ENCODE measurements at regions not wholly inside any gene's neighbourhood (a gene's known extent, or its start where the extent isn't known, plus 50 kb on each side); places are given as distances from the start of the nearest gene placed in this dataset.

DNA sequence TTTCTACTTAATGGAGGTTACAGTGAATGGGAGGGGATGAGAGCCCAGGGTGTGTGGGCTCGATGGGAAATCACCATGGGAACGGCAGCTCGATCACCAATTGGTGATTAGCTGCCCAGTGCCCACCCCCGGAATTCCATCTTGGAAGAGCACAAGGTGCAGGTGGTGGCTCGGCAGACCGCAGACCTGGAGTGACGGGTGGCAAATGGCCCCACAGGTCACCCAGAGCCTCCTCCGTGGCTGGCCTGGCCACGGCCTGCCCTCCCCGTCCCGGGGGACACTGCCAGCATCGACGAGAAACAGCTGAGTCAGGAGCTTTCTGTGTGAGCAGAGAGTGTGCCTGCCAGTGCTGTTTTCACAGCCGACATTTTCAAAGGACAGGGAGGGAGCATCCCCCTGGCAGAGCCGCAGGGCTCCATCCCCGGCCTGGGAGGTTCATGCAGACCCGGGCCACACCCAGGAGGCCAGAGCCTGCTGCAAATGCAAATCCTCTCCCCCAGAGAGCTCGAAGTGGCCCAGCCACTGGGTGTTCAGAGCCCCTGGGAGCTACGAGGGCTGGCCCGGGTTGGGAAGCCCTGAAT lies 176.4 kb upstream of the MYT1L start:
- Mint-ChIP-seq H3K36me3 (ENCODE audit: low read depth) (no peaks in the 10 kb centered on the region), H3K27ac (no peak overlapping the region), H3K9me3 (no peaks in the 10 kb centered on the region), H3K4me1 (no peaks in the 10 kb centered on the region), H3K27me3 (peaks cover 12% of the 10 kb centered on the region), H3K4me3 (no peak overlapping the region)
- no peak for ATAC-seq (replicated peaks)

GRCh38 chr2:2506536-2506935 lies 175.5 kb upstream of the MYT1L start:
- peaks cover 13% of the 10 kb centered on the region for H3K27me3 Mint-ChIP-seq
- no peaks in the 10 kb centered on the region for H3K4me1 Mint-ChIP-seq
- no peak for ATAC-seq (replicated peaks)
- no peaks in the 10 kb centered on the region for H3K36me3 Mint-ChIP-seq (ENCODE audit: low read depth)
- H3K27ac Mint-ChIP-seq = no peak overlapping the region
- H3K4me3 Mint-ChIP-seq = no peak overlapping the region
- no peaks in the 10 kb centered on the region for H3K9me3 Mint-ChIP-seq

GRCh38 chr2:2505604-2506003 lies 174.5 kb upstream of the MYT1L start:
- Mint-ChIP-seq H3K4me3 (no peak overlapping the region), H3K36me3 (ENCODE audit: low read depth) (no peaks in the 10 kb centered on the region), H3K9me3 (no peaks in the 10 kb centered on the region), H3K4me1 (no peaks in the 10 kb centered on the region), H3K27ac (no peak overlapping the region), H3K27me3 (peaks cover 15% of the 10 kb centered on the region)
- no peak for ATAC-seq (replicated peaks)

DNA sequence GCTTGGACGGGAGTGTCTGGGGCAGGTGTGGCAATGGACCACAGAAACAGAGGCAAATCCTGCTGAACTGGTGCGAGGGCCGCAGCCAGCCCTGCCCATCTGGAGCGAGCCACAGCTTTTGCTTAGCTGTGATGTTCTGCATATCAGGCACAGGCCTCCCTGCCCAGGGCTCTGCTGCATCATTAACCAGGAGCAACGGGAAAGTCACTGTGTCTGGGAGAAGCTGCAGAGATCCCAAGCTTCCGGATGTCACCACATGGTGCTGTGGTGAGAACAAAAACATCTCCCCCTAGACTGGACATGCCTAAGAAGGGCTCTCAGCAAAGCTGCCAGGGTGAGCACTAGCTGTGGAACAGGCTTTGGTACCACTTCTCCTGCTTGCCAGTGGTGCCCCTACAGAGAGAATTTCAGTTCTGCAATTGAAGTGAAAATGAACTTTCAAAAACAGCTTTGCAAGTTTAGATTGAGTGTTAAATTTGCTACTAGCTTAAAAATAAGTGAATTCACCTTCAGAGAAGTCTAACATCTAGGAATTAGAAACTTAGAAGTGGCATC lies 172.9 kb upstream of the MYT1L start:
- no peak overlapping the region for H3K27ac Mint-ChIP-seq
- no peaks in the 10 kb centered on the region for H3K36me3 Mint-ChIP-seq (ENCODE audit: low read depth)
- H3K4me3 Mint-ChIP-seq = no peak overlapping the region
- peaks cover 15% of the 10 kb centered on the region for H3K27me3 Mint-ChIP-seq
- ATAC-seq (replicated peaks) = no peak
- H3K9me3 Mint-ChIP-seq = no peaks in the 10 kb centered on the region
- no peaks in the 10 kb centered on the region for H3K4me1 Mint-ChIP-seq

DNA sequence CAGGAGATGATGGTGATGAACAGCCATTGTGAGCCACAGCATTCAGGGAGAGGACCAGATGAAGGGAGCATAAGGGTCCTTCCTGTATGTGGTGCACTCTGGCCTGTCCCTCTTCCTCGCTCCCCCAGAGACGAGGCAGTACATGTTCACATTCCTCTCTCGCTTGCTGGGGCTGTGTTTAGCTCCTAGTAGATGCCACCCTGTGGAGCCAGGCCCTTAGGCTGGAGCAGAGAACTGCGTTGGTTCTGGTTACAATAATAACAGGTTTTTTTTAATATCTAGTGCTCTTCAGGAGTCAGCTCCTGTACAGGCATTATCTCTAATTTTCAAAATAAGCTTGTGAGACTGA lies 171.1 kb upstream of the MYT1L start:
- H3K27ac Mint-ChIP-seq = no peak overlapping the region
- ATAC-seq (replicated peaks) = no peak
- peaks cover 15% of the 10 kb centered on the region for H3K27me3 Mint-ChIP-seq
- no peaks in the 10 kb centered on the region for H3K9me3 Mint-ChIP-seq
- no peaks in the 10 kb centered on the region for H3K4me1 Mint-ChIP-seq
- H3K36me3 Mint-ChIP-seq (ENCODE audit: low read depth) = no peaks in the 10 kb centered on the region
- no peak overlapping the region for H3K4me3 Mint-ChIP-seq

GRCh38 chr2:2501454-2502200 lies 170.6 kb upstream of the MYT1L start:
- no peaks in the 10 kb centered on the region for H3K9me3 Mint-ChIP-seq
- H3K4me3 Mint-ChIP-seq = no peak overlapping the region
- no peaks in the 10 kb centered on the region for H3K36me3 Mint-ChIP-seq (ENCODE audit: low read depth)
- no peak for ATAC-seq (replicated peaks)
- H3K27me3 Mint-ChIP-seq = peaks cover 15% of the 10 kb centered on the region
- no peak overlapping the region for H3K27ac Mint-ChIP-seq
- no peaks in the 10 kb centered on the region for H3K4me1 Mint-ChIP-seq

GRCh38 chr2:2495606-2496005 lies 164.5 kb upstream of the MYT1L start:
- no peak for ATAC-seq (replicated peaks)
- no peaks in the 10 kb centered on the region for H3K4me1 Mint-ChIP-seq

GRCh38 chr2:2493496-2493895 lies 162.4 kb upstream of the MYT1L start:
- Mint-ChIP-seq H3K4me1 (no peaks in the 10 kb centered on the region), H3K36me3 (ENCODE audit: low read depth) (no peaks in the 10 kb centered on the region), H3K9me3 (peaks cover 4% of the 10 kb centered on the region), H3K27ac (no peak overlapping the region), H3K27me3 (no peaks in the 10 kb centered on the region), H3K4me3 (no peak overlapping the region)
- ATAC-seq (replicated peaks) = no peak

More at GRCh38 chr2:2495606-2496005, 164.5 kb upstream of the MYT1L start:
- Mint-ChIP-seq H3K9me3 (peaks cover 4% of the 10 kb centered on the region), H3K36me3 (ENCODE audit: low read depth) (no peaks in the 10 kb centered on the region), H3K4me3 (no peak overlapping the region), H3K27me3 (no peaks in the 10 kb centered on the region), H3K27ac (no peak overlapping the region)

- H3K36me3 Mint-ChIP-seq (ENCODE audit: low read depth) = no peaks in the 10 kb centered on the region
- no peak for ATAC-seq (replicated peaks)
Measured at GRCh38 chr2:2492800-2493199, 161.7 kb upstream of the MYT1L start.

DNA sequence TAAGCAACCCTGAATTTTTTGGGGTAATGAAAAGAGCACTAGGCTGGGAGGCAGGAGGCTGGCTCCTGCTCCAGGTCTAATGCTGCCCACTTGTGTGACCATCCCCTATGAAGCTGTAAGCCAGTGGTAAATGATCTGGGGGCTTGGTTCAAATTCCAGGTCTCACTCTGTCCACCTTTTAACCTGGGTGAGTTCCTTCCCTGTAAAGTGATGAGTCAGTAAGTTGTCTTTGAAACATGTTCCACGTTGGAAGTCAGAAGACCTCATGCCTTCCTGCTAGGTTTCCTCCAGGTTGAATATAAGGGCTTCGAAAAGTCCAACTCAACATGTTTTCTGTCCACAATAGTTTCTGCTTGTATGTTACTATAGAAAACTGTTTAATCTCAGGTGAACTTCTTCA lies 160.9 kb upstream of the MYT1L start:
- peaks cover 5% of the 10 kb centered on the region for H3K27me3 Mint-ChIP-seq
- H3K4me3 Mint-ChIP-seq = no peak overlapping the region
- H3K4me1 Mint-ChIP-seq = no peaks in the 10 kb centered on the region

More at GRCh38 chr2:2492800-2493199, 161.7 kb upstream of the MYT1L start:
- Mint-ChIP-seq H3K27me3 (peaks cover 5% of the 10 kb centered on the region), H3K4me1 (no peaks in the 10 kb centered on the region), H3K4me3 (no peak overlapping the region), H3K27ac (no peak overlapping the region), H3K9me3 (peaks cover 4% of the 10 kb centered on the region)

DNA sequence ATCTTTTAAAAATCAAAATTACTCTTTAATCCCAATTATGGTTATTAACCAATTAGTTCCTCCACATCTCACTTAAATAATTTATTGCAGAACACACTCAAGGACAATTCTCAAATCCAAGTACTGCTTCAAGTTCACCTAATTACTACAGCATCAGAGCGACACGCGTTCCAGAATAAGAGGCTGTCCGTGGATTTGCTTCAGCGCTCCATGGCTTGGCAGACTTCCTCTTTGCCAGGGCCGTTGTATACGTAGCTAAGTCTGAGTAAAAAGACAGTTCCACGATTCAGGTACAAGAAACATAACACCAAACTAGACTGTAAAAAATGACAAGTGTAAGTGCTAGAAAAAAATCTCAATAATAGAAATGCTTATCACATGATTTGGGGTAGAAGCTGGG lies 153.2 kb upstream of the MYT1L start:
- ATAC-seq (replicated peaks) = no peak
- Mint-ChIP-seq H3K4me1 (no peaks in the 10 kb centered on the region), H3K27me3 (peaks cover 5% of the 10 kb centered on the region), H3K36me3 (ENCODE audit: low read depth) (no peaks in the 10 kb centered on the region), H3K9me3 (no peaks in the 10 kb centered on the region), H3K27ac (no peak overlapping the region), H3K4me3 (no peak overlapping the region)

More for the DNA sequence above, 160.9 kb upstream of the MYT1L start:
- H3K9me3 Mint-ChIP-seq = peaks cover 4% of the 10 kb centered on the region
- H3K27ac Mint-ChIP-seq = no peak overlapping the region
- no peak for ATAC-seq (replicated peaks)
- no peaks in the 10 kb centered on the region for H3K36me3 Mint-ChIP-seq (ENCODE audit: low read depth)

DNA sequence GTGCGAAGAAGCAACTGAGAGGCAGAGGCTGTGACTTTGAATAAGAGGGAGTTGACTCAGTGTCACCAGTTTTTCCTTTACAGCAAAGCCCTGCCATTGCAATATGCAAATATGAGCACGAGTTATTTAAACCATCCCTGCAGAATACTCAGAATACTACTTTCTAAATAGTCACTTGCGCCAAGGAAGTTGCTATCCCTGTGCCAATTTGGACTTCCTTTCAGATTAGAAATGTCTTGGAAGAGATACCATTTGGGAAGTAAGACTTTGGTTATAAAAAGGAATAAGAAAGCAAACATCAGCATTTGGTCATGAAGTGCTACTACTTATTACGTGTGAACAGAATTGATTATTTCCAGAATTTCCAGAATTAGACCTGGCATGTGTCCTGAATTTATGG lies 151.8 kb upstream of the MYT1L start:
- ATAC-seq (replicated peaks) = no peak
- no peak overlapping the region for H3K4me3 Mint-ChIP-seq

GRCh38 chr2:2472881-2473280 lies 141.8 kb upstream of the MYT1L start:
- no peak for ATAC-seq (replicated peaks)
- no peak overlapping the region for H3K27ac Mint-ChIP-seq
- H3K27me3 Mint-ChIP-seq = peaks cover 3% of the 10 kb centered on the region
- no peak overlapping the region for H3K4me3 Mint-ChIP-seq
- H3K36me3 Mint-ChIP-seq (ENCODE audit: low read depth) = no peaks in the 10 kb centered on the region
- no peaks in the 10 kb centered on the region for H3K4me1 Mint-ChIP-seq
- no peaks in the 10 kb centered on the region for H3K9me3 Mint-ChIP-seq

More for the DNA sequence above, 151.8 kb upstream of the MYT1L start:
- Mint-ChIP-seq H3K9me3 (no peaks in the 10 kb centered on the region), H3K36me3 (ENCODE audit: low read depth) (no peaks in the 10 kb centered on the region), H3K27ac (no peak overlapping the region), H3K4me1 (no peaks in the 10 kb centered on the region), H3K27me3 (no peaks in the 10 kb centered on the region)

DNA sequence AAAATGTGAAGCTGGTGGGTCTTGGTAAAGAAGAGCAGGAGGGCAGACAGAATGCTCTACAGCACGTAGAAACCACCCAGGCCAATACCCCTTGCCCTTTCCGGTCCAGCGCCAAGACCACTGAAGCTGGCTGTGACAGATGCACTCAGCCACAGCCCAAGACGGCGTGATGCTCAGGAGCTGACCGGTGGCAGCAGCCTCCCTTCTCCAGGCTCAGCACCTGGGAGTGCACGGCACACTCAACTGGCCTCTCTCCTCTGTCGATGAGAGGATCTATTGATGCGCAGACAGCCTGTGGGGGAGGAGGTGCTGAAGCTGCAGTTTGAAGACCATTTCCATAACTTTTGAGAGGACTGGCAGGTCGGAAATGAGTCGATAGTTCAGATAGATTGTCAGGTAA lies 141.0 kb upstream of the MYT1L start:
- Mint-ChIP-seq H3K36me3 (ENCODE audit: low read depth) (no peaks in the 10 kb centered on the region), H3K4me3 (no peak overlapping the region), H3K9me3 (no peaks in the 10 kb centered on the region), H3K27me3 (peaks cover 3% of the 10 kb centered on the region), H3K27ac (no peak overlapping the region), H3K4me1 (no peaks in the 10 kb centered on the region)
- ATAC-seq (replicated peaks) = no peak

DNA sequence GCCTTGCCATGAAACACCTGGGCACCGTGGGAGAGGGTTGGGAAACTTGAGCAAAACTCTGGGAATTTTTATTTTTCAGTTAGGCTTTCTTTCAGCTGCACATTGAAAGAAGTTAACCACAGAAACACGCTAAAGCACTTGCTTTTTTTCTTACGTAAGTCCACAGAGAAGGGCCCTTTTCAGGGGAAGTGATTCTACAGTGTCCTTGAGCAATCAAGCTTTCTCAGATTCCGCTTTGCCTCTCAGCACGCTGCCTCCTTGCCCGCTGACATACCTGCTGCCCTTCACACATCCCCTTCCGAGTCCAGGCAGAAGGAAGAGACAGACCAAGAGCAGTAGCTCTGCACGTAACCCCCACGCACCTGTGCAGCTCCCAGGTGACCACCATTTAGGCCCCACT lies 135.5 kb upstream of the MYT1L start:
- Mint-ChIP-seq H3K4me3 (no peak overlapping the region), H3K36me3 (ENCODE audit: low read depth) (no peaks in the 10 kb centered on the region), H3K9me3 (no peaks in the 10 kb centered on the region), H3K27me3 (peaks cover 9% of the 10 kb centered on the region), H3K4me1 (no peaks in the 10 kb centered on the region), H3K27ac (no peak overlapping the region)
- ATAC-seq (replicated peaks) = no peak

Data from activated T-helper 17 cell treated with anti-CD3 and anti-CD28 coated beads, Interleukin-2, amount 50 U/mL, for 72 hours (primary cell).